ENCODE measurements at regions not wholly inside any gene's neighbourhood (a gene's known extent, or its start where the extent isn't known, plus 50 kb on each side); places are given as distances from the start of the nearest gene placed in this dataset.

DNA sequence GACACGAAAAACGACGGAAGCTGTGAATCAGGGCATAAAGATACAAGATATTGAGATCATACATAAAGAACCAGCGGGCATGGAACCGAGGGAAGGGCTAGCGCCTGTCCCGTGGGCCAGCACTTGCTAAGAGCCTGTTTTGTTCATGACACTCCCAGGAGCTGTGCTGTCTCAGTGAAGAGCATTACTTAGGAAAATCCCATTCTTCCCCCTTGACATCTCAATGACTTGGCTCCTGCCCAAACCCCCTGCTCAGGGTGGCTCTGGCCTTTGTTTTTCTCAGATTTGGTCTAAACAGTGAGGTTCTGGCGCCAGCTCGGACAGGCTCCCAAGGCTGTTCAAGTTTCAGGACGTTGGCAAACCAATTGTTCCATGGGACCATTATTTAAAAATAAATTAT lies 79.1 kb upstream of the SEC14L1 start:
- TF ChIP-seq POLR2AphosphoS5 (IDR thresholded peaks at IDR 0.05; ENCODE audit: borderline replicate concordance, low read depth, low read length): no peak
- no peak for TF ChIP-seq EZH2 (IDR thresholded peaks at IDR 0.05)
- TF ChIP-seq FOXP2 (optimal IDR thresholded peaks at IDR 0.05; ENCODE audit: control extremely low read depth, extremely low read length, insufficient read depth): no peak
